ENCODE measurements at regions not wholly inside any gene's neighbourhood (a gene's known extent, or its start where the extent isn't known, plus 50 kb on each side); places are given as distances from the start of the nearest gene placed in this dataset.

DNA sequence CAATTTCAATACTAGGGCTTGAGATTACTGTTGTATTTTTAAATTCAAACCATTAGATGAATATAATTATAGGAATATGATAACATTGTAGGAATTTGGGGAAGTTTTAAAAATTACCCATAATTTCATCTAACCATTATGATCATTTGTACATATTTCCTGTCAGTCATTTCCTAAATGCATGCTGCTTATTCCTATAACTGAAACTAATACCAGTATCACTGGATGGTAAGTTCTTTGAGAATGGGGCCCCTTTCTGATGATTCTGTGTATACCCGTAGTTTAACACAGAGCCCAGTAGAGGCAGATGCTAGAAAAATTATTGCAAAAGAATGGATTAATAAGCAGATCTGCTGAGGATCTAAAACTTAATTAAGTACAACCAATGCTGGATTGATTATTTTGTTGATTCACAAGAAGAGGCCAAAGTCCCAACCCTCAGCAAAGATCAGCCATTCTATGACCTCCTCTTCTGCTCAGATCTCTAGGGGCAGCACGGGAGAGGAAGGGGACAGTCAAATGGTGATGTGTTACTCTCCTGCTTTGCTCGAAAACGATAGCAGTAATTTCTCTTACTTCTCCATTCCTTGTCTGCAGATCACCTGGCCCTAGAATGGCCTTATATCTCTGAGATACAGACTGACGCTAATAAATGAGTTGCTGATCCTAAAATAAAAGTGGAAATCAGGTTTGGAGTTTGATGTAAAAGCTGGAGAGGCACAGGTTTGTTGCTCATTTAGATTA, 69.5 kb upstream of the PELI1 start:
- no peak for DNase-seq (ENCODE audit: low read depth in 2 of 2)
- no peak overlapping the region for H3K4me3 ChIP-seq (replicated peaks in 1 of 2; ENCODE audit: low read depth in 2 of 2, low read length in 2 of 2)
- TF ChIP-seq, protein P1, sequence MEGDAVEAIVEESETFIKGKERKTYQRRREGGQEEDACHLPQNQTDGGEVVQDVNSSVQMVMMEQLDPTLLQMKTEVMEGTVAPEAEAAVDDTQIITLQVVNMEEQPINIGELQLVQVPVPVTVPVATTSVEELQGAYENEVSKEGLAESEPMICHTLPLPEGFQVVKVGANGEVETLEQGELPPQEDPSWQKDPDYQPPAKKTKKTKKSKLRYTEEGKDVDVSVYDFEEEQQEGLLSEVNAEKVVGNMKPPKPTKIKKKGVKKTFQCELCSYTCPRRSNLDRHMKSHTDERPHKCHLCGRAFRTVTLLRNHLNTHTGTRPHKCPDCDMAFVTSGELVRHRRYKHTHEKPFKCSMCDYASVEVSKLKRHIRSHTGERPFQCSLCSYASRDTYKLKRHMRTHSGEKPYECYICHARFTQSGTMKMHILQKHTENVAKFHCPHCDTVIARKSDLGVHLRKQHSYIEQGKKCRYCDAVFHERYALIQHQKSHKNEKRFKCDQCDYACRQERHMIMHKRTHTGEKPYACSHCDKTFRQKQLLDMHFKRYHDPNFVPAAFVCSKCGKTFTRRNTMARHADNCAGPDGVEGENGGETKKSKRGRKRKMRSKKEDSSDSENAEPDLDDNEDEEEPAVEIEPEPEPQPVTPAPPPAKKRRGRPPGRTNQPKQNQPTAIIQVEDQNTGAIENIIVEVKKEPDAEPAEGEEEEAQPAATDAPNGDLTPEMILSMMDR (IDR thresholded peaks at IDR 0.05; ENCODE audit: low read depth, low read length), result no peak

DNA sequence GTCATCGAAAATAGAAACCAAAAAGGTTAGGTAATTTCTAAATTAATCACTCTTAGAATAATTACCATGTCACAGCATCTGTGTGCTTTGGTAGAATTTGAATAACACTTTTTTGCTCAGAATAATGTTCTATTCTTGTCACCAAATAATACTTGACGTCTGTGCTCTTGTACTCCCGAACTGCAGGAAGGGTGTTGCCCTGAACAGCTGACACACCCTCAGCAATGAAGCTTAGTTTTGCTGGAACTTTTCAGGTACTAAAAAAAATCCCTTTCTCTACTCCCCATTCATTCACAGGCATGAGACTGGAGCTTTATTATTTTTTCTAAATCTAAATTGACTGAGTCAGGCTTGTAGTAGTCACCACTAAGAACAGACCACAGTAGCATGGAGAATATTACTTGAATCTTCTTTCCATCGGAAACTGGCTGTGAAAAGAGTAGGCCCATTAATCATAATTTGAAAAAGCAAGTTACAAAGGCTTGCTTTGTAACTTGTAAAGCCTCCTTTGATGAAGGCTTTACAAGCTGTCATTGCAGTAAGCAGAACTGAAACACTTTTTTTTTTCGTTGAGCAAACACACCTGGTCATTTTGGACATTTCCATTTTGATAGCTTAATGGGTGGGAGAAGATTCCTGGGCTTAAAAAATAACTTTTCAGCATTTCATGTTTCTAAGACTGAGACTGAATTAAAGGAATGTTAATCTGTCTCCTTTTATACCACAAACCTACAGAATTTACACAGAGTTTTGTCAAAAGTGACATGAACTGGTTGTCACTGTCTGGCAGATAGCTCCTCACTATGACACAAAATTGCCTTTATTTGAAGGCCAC, 70.3 kb upstream of the PELI1 start:
- H3K4me3 ChIP-seq (replicated peaks in 1 of 2; ENCODE audit: low read depth in 2 of 2, low read length in 2 of 2), result no peak overlapping the region
- TF ChIP-seq, protein P1 (IDR thresholded peaks at IDR 0.05; ENCODE audit: low read depth, low read length), result no peak
- peak in 1 of 2 donors; percentile 55 for DNase-seq (ENCODE audit: low read depth in 2 of 2)

DNA sequence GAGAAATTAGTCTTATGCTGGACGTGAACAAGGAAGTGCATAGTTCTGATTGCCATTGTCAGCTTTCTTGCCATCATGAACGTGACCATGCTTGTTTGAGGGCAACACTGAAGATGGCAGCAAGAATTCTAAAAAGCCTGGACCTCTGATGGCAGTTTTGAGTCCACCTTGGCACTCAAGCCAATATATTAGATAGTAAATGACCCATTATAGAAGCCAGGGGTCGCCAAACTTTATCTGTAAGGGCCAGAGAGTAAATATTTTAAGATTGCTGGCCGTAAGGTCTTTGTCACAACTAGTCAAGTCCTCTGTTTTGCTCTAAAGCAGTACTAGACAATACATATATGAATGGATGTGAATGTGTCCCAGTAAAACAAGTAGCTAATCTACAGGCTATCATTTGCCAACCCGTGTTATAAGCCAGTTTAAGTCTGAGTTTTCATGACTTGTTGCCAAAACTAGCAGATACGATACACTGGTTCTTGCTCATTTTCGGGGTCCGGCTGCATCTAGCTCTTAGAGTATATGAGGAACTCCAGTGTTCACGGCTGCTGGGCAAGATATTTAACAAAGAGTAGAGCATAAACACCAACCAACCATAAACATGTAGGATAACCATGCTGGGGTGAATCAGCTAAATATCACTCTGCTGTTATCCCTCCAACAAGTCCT, 73.1 kb upstream of the PELI1 start:
- TF ChIP-seq, protein P1 (IDR thresholded peaks at IDR 0.05; ENCODE audit: low read depth, low read length), result no peak
- no peak overlapping the region for H3K4me3 ChIP-seq (replicated peaks in 1 of 2; ENCODE audit: low read depth in 2 of 2, low read length in 2 of 2)
- no peak for DNase-seq (ENCODE audit: low read depth in 2 of 2)

DNA sequence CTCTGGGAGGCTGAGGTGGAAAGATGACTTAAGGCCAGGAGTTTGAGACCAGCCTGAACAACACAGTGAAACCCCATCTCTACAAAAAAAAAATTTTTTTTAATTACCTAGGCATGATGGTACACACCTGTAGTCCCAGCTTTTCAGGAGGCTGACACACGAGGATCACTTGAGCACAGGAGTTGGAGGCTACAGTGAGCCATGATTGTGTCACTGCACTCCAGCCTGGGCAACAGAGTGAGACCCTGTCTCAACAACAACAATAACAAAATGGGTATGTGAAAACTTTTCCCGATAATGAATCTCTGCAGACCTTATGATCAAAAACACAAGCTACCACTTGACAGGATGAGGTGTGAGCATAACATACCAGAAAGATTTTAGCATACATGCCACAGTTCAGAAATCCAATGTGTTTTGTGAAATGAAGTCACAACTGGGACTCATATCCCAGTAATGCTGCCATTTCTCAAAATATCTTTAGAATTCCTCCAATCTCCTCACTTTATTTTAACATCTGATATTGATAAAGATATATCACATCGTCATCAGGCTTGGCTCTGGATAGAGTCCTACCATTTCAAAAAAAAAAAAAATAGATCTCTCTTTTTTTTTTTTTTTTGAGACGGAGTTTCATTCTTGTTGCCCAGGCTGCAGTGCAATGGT, 74.0 kb upstream of the PELI1 start:
- TF ChIP-seq, protein P1 (IDR thresholded peaks at IDR 0.05; ENCODE audit: low read depth, low read length), result no peak
- H3K4me3 ChIP-seq (replicated peaks in 1 of 2; ENCODE audit: low read depth in 2 of 2, low read length in 2 of 2), result no peak overlapping the region
- no peak for DNase-seq (ENCODE audit: low read depth in 2 of 2)

DNA sequence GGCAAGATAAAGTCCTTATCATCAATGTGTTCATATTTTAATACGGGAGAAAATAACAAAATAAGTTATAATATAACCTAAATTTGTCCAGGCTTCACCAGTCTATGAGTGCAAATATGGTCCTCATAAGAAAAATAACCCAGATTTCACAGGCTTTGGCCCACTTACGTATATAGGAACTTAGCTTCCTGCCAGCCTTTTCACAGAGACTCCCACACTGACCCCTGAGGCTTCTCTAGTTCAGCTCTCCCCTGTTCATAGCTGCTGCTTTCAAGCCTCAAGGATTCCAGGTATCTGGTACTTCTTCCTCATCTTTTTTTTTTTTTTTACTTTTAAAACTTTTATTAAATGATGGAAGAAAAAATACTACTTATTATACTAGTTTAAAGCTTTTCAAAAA, 74.9 kb upstream of the PELI1 start:
- TF ChIP-seq, protein P1 (IDR thresholded peaks at IDR 0.05; ENCODE audit: low read depth, low read length), result no peak
- H3K4me3 ChIP-seq (replicated peaks in 1 of 2; ENCODE audit: low read depth in 2 of 2, low read length in 2 of 2), result no peak overlapping the region
- DNase-seq (ENCODE audit: low read depth in 2 of 2), result no peak

DNA sequence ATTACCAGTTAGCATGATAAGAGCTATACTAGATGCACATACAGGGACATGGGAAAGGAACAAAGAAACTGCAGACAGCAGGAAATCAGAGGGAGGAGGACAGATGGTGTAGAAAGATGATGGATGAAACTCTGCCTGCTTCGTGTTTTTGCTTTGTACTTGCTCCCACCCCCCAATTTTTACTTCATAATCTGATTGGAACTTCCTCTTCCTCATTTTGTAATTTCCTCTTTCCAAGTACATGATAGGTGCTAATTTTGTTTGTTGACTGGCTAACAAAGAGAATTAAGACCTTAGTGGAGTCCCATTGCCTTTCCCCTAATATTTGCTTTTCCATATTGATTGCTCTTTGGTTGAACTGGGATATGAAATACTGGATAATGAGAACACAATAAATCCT, 76.0 kb upstream of the PELI1 start:
- DNase-seq (ENCODE audit: low read depth in 2 of 2), result no peak
- TF ChIP-seq, protein P1 (IDR thresholded peaks at IDR 0.05; ENCODE audit: low read depth, low read length), result no peak
- H3K4me3 ChIP-seq (replicated peaks in 1 of 2; ENCODE audit: low read depth in 2 of 2, low read length in 2 of 2), result no peak overlapping the region
